GM20000 (cell line): ENCODE measurements at regions not wholly inside any gene's neighbourhood (a gene's known extent, or its start where the extent isn't known, plus 50 kb on each side); places are given as distances from the start of the nearest gene placed in this dataset.

Source experiments
- DNase-seq: peaks from one replicate; pipeline ENCODE4 v3.0.0; 2012; ENCODE audit warnings: low spot score
- CTCF ChIP-seq: IDR thresholded peaks from 2 replicates; pipeline ENCODE4 v1.5.1; 2012; ENCODE audit warnings: mild to moderate bottlenecking, control low read depth; ENCODE audit errors: extremely low read depth, missing control alignments

- no peak for DNase-seq
- no peak for TF ChIP-seq CTCF
Observed at GRCh38 chr12:125882141-125882540, 816.9 kb downstream of the AACS start.

GRCh38 chr12:125888921-125889320 is 823.7 kb downstream of the AACS start:
- no peak for TF ChIP-seq CTCF
- no peak for DNase-seq

GRCh38 chr12:125889742-125890141 is 824.5 kb downstream of the AACS start:
- DNase-seq = no peak
- TF ChIP-seq CTCF = no peak

GRCh38 chr12:125890366-125890905 is 825.2 kb downstream of the AACS start:
- no peak for DNase-seq
- no peak for TF ChIP-seq CTCF

GRCh38 chr12:125890971-125891370 is 825.7 kb downstream of the AACS start:
- DNase-seq = no peak
- TF ChIP-seq CTCF = no peak

- DNase-seq = no peak
- no peak for TF ChIP-seq CTCF
Observed at GRCh38 chr12:125892276-125892675, 827.0 kb downstream of the AACS start.

GRCh38 chr12:125902991-125903390 is 837.8 kb downstream of the AACS start:
- no peak for TF ChIP-seq CTCF
- no peak for DNase-seq
